Right lobe of liver (tissue), 6 donors: ENCODE measurements at regions not wholly inside any gene's neighbourhood (a gene's known extent, or its start where the extent isn't known, plus 50 kb on each side); places are given as distances from the start of the nearest gene placed in this dataset.

ENCODE experiments used
- ATAC-seq, 4 donors: fragments of 200-7000 bp; cut with Tn5 transposase; one replicate each; pipeline ENCODE4 v1.9.1; 2020; ENCODE audit warnings: mild to moderate bottlenecking in 4 of 4, moderate library complexity in 4 of 4
- DNase-seq, 3 donors: peaks; one replicate each; pipeline ENCODE4 v3.0.0-alpha.2; 2020
- H3K27ac ChIP-seq, 3 donors: fragments of 200-600 bp; one replicate each; pipeline ENCODE4 v1.8.0; 2022
- H3K27me3 ChIP-seq, 2 donors: fragments of 200-600 bp; one replicate each; pipeline ENCODE4 v1.8.0; 2022
- H3K36me3 ChIP-seq, 4 donors: fragments of 200-600 bp; sonication (generic) in 1 of 4; one replicate each; pipeline versions ENCODE4 v1.5.1 to v1.8.0; 2017 to 2022; ENCODE audit warnings: control low read depth in 1 of 4
- H3K4me1 ChIP-seq, 4 donors: fragments of 200-600 bp; sonication (generic) in 1 of 4; one replicate each; pipeline versions ENCODE4 v1.5.1 to v1.8.0; 2017 to 2022; ENCODE audit warnings: control low read depth in 1 of 4
- H3K4me3 ChIP-seq, 3 donors: fragments of 200-600 bp; one replicate each; pipeline ENCODE4 v1.8.0; 2022
- H3K9me3 ChIP-seq, 4 donors: fragments of 200-600 bp; sonication (generic) in 1 of 4; one replicate each; pipeline versions ENCODE4 v1.5.1 to v1.8.0; 2017 to 2022; ENCODE audit warnings: control low read depth in 1 of 4
- CTCF ChIP-seq, 4 donors: fragments of 200-600 bp in 3 of 4; fragments of 450-650 bp in 1 of 4; IDR thresholded peaks; one replicate each; pipeline versions ENCODE4 v1.5.1 to v1.8.0; 2016 to 2022; ENCODE audit warnings: antibody characterized with exemption in 4 of 4, mild to moderate bottlenecking in 2 of 4
- POLR2A ChIP-seq: fragments of 450-650 bp; IDR thresholded peaks from one replicate; pipeline ENCODE4 v1.6.1; 2017; ENCODE audit warnings: antibody characterized with exemption, mild to moderate bottlenecking
- WGBS: methylation state at CpG from one replicate; pipeline ENCODE4 v1.1.6; 2018; ENCODE audit warnings: low coverage, low lambda C conversion rate; ENCODE audit not compliant: insufficient coverage; ENCODE audit errors: missing lambda C conversion rate; 5-methylcytosine and 5-hydroxymethylcytosine counted together
- intact Hi-C, 2 donors: fragments of 100-400 bp; cut with DNase I; formaldehyde crosslinking; loops; one replicate each; pipeline versions ENCODE4 v1.11.2 to v1.14.1; 2022
- donor health status: DM: no; HTN: yes; CAD: no.
- donor health status: DM: no; HTN: no; CAD: no.
- donor health status: DM: no; HTN: no; CAD: no.
- donor health status: DM: no; HTN: yes; CAD: no.
- donor health status: DM: no; HTN: yes; CAD: no.

- no peak for TF ChIP-seq POLR2A
- TF ChIP-seq CTCF (IDR thresholded peaks at IDR 0.05) = no peak
- no peak for DNase-seq
- Histone ChIP-seq H3K9me3 (no peaks in the 10 kb centered on the region), H3K27me3 (no peaks in the 10 kb centered on the region), H3K27ac (no peak overlapping the region), H3K4me1 (no peaks in the 10 kb centered on the region), H3K4me3 (no peak overlapping the region), H3K36me3 (no peaks in the 10 kb centered on the region)
- ATAC-seq = no peak
- 84% methylated on average over 3 of the region's 3 CpGs for WGBS
- intact Hi-C loops = no loop called here
These were observed 230.4 kb upstream of the ZC3H12C start for GRCh38 chr11:109862835-109863234.

DNA sequence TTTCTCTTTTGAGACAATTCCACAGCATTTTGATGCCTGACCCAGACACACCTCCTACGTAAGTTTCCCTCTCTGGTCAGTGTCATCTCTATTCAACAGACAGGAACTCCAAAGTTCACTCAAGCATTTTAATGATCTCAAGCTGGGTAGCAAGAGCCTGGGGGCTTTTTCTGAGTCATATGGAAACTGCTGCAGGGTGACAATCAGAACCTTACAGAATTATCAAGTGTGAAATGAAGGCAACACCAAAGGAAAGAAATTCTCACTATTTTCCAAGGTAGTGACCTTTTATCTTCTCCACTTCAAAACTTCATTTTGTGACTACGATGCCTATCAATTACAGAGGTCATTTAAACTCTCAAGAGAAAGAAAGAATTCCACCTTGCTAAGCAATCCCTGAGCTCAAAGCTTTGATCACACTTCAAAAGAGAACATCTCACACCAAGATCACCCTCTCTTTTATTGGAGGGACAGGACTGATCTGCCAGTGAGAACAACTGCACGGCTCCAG lies 229.0 kb upstream of the ZC3H12C start:
- Histone ChIP-seq H3K27me3 (no peaks in the 10 kb centered on the region), H3K9me3 (no peaks in the 10 kb centered on the region), H3K4me3 (no peak overlapping the region), H3K36me3 (no peaks in the 10 kb centered on the region), H3K4me1 (no peaks in the 10 kb centered on the region), H3K27ac (no peak overlapping the region)
- no peak for TF ChIP-seq POLR2A
- TF ChIP-seq CTCF (IDR thresholded peaks at IDR 0.05) = no peak
- no peak for ATAC-seq
- intact Hi-C loops = no loop called here
- 66% methylated on average over 3 of the region's 3 CpGs for WGBS
- no peak for DNase-seq

DNA sequence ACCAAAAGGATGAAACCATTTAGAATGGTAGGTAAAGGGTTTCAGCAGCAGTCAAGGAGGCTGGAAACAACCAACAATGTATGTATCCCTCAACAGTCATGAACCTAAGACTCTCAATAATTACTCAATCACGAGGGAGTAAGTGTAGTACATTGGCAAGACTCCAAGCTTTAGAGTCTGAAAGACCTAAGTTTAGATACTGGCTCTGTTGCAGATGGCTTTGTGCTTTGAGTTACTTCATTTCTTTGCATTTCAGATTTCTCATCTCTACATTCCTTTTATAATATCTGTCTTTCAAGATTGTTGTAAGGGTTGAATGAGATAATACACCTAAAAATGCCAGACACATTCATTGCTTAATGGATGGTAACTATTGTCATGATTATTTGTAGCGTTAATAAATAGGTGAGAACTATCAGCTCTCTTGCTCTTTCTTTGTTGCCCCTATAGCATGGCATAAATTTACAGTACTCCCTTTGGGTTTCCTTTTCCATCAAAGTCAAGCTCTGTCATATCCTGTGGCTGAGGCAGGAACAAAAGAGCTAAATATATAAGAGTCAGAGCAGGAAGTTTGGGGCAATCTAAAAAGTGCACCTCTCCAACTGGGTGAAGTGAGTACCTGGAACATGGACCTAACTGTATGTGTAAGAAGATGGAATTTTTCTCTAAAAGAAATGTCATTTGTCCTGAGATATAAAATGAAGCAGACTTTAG lies 228.2 kb upstream of the ZC3H12C start:
- TF ChIP-seq CTCF (IDR thresholded peaks at IDR 0.05) (no peak), POLR2A (no peak)
- intact Hi-C loops = no loop called here
- Histone ChIP-seq H3K27me3 (no peaks in the 10 kb centered on the region), H3K27ac (no peak overlapping the region), H3K9me3 (no peaks in the 10 kb centered on the region), H3K4me1 (no peaks in the 10 kb centered on the region), H3K4me3 (no peak overlapping the region), H3K36me3 (no peaks in the 10 kb centered on the region)
- no peak for DNase-seq
- WGBS = 40% methylated on average over 2 of the region's 2 CpGs
- no peak for ATAC-seq

DNA sequence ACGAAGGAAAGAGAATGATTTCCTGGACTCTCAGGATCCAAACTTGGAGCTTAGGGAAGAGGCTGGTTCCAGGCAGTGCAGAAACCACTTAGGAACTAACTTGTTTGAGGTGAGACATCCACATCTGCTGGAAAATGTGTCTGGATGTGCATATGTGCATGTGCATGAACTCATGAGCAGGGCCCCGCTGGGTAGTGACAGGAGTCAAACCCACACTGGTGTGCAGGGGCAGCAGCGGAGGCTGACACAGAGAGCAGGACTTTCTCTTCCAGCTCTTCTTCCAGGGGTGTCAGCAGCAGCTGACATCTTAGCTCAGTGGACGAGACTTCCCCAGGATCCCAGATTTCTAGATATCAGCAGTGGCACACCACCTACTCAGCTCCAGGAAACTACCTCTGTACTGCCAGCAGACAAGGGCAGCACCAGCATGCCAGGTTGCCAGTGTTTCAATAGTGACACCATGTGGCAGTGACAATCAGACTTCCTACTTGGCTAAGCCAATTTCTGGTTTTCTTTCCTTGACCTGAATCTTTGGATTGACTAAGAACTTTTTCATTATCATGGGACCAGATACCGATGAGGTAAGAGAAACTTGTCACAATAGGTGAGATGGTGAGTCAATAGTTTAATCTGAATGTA lies 227.5 kb upstream of the ZC3H12C start:
- WGBS = 56% methylated on average over 2 of the region's 5 CpGs

More for the DNA sequence above, 227.5 kb upstream of the ZC3H12C start:
- no peak for DNase-seq
- intact Hi-C loops = no loop called here
- H3K27ac ChIP-seq = no peak overlapping the region
- TF ChIP-seq POLR2A (no peak), CTCF (IDR thresholded peaks at IDR 0.05) (no peak)
- ATAC-seq = peak in 2 of 4 donors; percentile 34 to 38
- no peaks in the 10 kb centered on the region for H3K36me3 ChIP-seq
- H3K4me3 ChIP-seq = no peak overlapping the region
- H3K27me3 ChIP-seq = no peaks in the 10 kb centered on the region
- H3K4me1 ChIP-seq = no peaks in the 10 kb centered on the region
- no peaks in the 10 kb centered on the region for H3K9me3 ChIP-seq
